Gastroesophageal sphincter (tissue), 3 donors: ENCODE measurements at regions not wholly inside any gene's neighbourhood (a gene's known extent, or its start where the extent isn't known, plus 50 kb on each side); places are given as distances from the start of the nearest gene placed in this dataset.

Source experiments
- EP300 ChIP-seq: sonication (generic); formaldehyde crosslinking; IDR thresholded peaks from one replicate; pipeline ENCODE4 v1.6.1; 2017; ENCODE audit warnings: antibody characterized with exemption, mild to moderate bottlenecking
- TF ChIP-seq, protein P1 (sequence below), 4 experiments: fragments of 200-600 bp in 2 of 4; fragments of 450-650 bp in 2 of 4; sonication (generic) in 1 of 4; IDR thresholded peaks; one replicate each; pipeline ENCODE4 v1.5.1; 2017 to 2019; ENCODE audit warnings: antibody characterized with exemption in 4 of 4, mild to moderate bottlenecking in 2 of 4, moderate library complexity in 2 of 4

DNA sequence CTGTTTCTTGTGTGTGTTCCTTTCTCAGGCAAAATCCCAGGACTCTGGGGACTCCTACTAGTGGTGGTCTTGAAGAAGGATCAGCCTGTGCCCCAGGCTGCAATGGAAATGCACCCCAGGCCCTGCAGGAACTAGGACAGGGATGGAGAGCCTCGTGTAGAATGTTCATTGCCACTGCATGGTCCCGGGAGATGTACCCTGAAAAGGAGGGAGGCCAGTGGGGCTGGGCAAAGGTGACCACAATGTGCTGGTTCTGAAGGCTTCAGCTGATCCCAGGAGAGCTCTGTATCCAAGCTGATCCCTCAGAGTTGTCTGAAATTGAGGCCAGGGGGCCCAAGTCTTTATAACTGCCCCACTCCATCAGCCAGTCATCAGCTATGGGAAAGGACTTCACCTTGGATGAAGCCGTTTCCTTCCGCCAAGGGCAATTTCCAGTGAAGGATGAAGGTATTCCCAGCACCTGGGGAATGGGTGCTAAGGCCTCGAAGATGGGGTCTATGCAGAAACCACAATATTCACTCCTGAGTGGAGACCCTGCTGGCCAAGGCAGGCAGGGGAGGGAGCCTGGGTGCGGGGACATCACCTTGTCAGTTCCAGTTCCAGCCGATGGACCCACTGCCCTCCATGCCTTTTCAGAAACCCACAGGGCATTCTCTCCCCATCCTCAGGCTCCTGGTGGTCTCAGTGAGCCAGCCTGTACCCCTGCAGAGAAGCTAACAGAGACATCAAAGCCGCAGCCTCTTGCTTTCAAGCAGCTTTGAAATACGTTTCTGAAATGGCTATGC, 59.9 kb upstream of the CDH5 start:
- TF ChIP-seq, protein P1, sequence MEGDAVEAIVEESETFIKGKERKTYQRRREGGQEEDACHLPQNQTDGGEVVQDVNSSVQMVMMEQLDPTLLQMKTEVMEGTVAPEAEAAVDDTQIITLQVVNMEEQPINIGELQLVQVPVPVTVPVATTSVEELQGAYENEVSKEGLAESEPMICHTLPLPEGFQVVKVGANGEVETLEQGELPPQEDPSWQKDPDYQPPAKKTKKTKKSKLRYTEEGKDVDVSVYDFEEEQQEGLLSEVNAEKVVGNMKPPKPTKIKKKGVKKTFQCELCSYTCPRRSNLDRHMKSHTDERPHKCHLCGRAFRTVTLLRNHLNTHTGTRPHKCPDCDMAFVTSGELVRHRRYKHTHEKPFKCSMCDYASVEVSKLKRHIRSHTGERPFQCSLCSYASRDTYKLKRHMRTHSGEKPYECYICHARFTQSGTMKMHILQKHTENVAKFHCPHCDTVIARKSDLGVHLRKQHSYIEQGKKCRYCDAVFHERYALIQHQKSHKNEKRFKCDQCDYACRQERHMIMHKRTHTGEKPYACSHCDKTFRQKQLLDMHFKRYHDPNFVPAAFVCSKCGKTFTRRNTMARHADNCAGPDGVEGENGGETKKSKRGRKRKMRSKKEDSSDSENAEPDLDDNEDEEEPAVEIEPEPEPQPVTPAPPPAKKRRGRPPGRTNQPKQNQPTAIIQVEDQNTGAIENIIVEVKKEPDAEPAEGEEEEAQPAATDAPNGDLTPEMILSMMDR (IDR thresholded peaks at IDR 0.05): no peak
- no peak for TF ChIP-seq EP300
